ENCODE measurements at regions not wholly inside any gene's neighbourhood (a gene's known extent, or its start where the extent isn't known, plus 50 kb on each side); places are given as distances from the start of the nearest gene placed in this dataset.
"Not testable (repeated sequence)": the region's sequence is repeated elsewhere in the genome, so short reads cannot be mapped to it uniquely, and the experiment has no call there.

DNA sequence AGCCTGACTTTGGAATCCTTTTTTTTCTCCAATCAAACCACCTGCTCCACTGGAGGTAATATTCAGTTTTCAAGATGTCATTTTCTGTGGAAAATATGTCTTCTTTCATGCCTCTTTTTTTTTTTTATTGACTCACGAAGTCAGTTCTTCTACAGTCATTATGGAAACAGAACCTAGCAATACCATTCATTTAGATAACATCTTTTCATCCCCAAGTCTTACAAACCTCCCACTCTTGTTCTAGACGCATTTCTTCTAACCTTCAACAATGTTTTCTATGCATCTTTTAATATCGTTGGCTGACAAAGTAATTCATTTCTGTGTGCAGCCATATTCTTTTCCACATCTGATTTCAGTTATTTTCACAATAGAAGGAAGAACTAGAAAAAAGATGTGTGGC lies 474.3 kb upstream of the CCDC196 start:
- no peak for DNase-seq (ENCODE audit: low read depth, low spot score)

DNA sequence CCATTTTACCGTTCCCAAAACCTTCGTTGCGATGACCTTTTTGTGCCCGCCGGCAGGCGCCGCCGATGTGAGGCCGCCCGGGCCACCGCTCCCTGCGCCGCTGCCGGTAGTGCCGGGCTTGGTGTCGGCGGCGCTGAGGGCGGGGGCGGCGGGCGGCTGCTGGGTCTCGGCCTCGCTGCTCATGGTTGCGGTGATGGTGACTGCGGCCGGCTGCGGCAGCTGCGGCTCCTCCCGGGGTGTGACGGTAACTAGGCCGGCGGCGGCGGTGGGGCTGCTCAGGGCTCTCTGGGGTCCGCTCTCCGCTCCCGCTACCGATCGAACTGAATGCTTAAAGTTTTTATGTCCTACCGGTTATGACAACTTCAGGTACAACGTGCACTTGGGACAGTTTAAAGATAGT lies 472.6 kb upstream of the CCDC196 start:
- DNase-seq (ENCODE audit: low read depth, low spot score), result not testable (repeated sequence)

DNA sequence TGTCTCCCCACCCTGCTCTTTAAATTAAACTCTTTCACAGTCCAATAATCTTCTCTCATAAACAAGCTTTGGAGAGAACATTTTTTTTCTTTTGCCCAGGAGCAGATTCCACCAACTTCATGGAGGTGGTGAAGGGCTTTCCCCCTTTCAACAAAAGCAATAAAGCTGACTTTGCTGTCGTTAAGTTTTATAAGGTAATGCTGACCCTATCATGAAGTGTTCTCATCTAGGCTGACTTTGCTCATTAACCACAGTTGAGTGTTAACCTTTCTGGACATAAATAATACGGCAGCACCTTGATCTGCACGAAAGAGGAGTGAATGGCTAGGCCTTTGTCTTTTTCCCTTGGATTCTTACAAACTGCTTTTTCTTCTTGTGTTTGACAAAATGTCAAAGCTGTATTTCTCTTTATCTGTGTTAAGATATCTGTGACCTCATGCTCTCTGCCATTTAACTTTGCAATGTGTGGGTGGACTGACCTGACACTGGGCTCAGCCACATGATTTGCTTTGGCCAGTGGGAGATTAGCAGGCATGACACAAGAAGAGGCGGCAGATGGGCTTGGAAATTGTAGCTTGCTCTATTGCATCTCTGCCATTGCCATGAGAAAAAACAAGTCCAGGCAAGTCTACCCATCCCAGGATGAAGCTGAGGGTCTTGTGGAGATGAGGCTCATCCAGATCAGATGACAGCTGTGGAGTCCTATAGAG lies 470.9 kb upstream of the CCDC196 start:
- DNase-seq (ENCODE audit: low read depth, low spot score), result no peak

DNA sequence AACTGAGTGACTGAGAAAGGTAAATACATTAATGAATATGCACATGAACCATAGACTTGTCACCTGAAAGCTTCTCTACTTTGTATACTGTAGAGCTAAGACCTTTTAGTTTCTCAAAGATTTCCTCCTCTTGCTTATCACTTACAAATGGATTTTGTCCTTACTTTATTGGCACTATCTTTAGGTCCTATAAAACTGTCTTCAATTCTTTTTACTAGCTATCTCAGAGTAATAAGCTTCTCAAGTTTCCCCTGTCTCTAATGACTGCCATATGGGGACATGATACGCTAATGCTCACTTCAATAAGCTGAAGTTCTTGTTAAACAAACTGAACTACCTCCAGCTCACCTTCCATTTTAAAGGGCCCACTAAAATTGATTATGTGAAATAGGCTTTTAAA lies 468.2 kb upstream of the CCDC196 start:
- DNase-seq (ENCODE audit: low read depth, low spot score), result no peak

DNA sequence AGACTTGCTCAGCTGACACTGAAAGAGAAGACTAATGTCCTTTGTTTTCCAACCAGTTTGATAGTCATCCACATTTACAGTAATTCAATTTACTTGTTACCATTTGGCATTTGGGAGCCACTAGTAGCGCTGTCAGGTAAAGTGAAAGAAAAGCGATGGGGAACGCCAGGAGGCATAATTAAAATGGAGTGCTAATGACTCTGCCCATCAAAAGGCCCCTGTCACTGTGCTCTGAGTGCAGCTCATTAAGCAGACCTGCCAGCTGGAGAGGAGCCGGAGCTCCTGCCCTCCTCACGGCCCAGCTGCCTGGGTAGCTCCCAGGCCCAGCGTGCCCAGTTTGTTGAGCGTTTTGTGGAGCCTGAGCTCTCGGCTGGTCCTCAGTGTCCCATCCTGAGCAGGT lies 463.6 kb upstream of the CCDC196 start:
- DNase-seq (ENCODE audit: low read depth, low spot score), result no peak

DNA sequence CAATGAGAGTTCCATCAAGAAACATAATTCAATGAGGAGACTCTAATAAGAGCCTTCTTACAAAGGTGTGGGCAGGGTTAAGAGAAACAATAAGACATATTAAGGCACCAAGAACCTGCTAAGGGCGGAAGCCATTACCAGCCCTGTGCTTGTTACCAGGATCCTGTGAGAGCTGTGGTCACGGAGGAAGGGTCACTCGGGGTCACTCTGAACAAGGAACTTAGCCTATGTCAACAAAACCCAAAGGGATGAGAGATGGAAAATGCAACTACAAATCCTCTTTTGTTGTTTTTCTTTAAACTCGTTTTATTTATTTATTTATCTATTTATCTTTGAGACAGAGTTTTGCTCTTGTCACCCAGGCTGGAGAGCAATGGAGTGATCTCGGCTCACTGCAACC lies 460.4 kb upstream of the CCDC196 start:
- no peak for DNase-seq (ENCODE audit: low read depth, low spot score)

DNA sequence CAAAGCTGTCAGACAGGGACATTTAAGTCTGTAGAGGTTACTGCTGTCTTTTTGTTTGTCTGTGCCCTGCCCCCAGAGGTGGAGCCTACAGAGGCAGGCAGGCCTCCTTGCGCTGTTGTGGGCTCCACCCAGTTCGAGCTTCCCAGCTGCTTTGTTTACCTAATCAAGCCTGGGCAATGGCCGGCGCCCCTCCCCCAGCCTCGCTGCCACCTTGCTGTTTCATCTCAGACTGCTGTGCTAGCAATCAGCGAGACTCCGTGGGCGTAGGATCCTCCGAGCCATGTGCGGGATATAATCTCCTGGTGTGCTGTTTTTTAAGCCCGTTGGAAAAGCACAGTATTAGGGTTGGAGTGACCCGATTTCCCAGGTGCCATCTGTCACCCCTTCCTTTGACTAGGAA lies 454.2 kb upstream of the CCDC196 start:
- not testable (repeated sequence) for DNase-seq (ENCODE audit: low read depth, low spot score)

DNA sequence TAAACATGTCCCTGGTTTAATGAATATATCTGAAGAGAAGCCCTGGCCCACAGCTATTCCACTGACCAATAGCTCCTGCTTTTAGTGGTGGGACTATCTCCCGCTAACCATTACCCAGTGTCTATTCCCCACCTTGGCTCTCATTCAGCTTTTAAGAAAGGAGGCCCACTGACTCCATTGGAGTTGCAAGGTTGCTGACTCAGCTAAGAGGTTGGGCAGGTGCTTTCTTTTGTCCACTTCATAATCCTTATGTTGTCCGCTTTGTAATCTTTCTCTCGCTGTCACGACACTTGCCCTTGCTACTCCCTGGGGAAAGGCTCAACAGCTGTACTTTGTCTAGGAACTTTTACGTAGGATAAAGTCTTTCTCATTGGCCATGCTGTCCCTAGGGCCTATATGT lies 453.4 kb upstream of the CCDC196 start:
- DNase-seq (ENCODE audit: low read depth, low spot score), result no peak

DNA sequence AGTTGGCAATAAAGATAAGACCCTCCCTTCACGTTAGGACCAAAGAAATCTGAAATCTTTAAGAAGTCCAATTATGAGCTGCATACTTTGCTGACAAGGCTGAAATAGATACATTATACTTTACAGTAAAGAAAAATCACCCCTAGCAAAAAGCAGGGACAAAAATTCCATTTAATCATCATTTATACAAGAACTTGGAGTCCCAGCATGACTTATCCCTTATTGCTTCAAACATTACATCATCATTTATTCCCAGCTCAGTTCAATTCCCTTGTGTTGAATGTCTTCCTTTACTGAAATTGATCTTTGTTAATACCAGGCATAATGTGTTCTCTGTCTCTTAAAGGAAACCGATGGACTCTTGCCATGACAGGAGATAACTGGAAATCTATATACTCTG lies 449.6 kb upstream of the CCDC196 start:
- no peak for DNase-seq (ENCODE audit: low read depth, low spot score)

DNA sequence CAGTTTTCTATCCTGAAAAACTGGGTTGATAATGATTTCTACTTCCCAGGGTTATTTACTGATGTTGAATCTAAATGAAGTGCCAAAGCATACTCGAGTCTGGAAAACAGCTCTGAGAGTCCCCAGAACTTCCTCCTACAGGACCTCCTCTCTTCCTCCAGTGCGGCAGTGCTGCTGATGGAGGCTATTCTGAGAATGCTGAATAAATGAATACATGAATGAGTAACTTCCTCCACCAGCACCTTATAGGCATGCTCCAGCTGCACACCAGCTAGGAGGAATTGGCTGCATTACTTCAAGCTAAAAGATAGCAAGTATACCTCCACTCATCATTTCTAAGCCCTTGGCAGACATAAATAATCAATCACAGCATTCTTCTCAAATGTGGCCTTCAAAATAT lies 448.8 kb upstream of the CCDC196 start:
- DNase-seq (ENCODE audit: low read depth, low spot score), result no peak

DNA sequence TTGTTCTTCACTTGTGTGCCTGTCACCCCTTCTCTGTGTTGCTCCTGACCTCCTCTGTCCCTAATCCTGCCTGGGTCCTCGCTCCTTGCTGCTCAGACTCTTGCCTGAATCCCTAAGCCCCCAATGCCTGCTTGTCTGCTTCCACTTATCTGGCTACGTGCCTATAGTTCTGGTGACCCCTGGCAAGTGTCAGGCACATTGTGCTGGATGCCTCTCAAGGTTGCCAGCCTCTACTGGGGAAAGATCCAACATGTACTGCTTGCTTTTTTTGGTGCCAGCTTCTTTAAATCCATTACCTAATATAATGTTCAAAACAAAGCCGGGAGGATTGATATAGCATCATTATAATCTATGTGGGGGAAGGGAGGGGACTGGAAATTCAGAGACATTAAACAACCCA lies 448.0 kb upstream of the CCDC196 start:
- DNase-seq (ENCODE audit: low read depth, low spot score), result no peak

DNA sequence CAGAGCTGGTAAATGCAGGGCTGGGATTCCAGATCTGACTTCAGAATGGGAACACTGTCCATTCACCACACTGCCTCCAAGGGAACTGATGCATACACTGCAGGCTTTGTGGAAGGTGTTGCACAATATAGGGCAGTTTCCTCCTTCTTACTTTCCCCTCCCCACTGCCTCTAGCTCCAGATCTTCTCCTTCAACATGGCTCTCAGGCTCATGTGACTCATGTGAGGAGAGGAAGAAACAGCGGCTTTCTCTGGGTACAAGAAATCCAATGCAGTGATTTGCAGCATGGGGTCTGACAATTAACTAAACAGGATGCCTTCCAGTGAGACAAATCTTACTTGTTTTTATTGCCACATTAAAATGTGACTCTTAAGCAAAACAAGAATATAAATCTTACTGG lies 447.6 kb upstream of the CCDC196 start:
- no peak for DNase-seq (ENCODE audit: low read depth, low spot score)

DNA sequence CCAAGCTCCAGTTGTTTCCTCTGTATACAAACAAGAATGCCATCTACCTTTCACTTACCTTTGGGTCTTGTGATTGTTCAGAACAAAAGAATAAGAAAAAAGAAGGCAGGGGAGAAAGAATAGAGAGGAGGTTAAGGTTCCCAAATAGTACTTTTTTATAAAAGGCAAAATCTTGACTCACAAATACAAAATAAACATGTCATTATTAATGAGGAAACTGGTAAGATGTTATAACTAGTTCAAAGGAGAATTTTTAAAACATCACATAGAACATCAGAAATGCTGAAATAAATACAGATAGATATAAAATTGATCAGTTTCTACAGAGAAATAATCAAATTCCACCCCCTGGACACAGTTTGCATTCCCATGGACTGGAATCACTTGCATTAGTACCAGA lies 446.7 kb upstream of the CCDC196 start:
- no peak for DNase-seq (ENCODE audit: low read depth, low spot score)

DNA sequence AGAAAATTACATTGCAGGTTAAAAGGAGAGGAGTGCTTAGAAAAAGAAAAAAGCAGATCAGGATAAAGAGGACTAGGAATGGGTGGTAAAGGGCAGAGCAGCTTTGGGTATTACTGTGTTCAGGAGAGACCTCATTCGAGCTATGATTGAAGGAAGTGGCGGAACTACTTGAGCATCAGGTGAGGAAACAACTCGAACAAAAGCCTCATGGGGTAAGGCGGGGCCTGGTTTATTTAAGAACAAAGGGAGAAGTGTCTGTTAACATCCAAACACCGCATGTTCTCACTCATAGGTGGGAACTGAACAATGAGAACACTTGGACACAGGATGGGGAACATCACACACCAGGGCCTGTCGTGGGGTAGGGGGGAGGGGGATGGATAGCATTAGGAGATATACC lies 444.6 kb upstream of the CCDC196 start:
- DNase-seq (ENCODE audit: low read depth, low spot score), result no peak

DNA sequence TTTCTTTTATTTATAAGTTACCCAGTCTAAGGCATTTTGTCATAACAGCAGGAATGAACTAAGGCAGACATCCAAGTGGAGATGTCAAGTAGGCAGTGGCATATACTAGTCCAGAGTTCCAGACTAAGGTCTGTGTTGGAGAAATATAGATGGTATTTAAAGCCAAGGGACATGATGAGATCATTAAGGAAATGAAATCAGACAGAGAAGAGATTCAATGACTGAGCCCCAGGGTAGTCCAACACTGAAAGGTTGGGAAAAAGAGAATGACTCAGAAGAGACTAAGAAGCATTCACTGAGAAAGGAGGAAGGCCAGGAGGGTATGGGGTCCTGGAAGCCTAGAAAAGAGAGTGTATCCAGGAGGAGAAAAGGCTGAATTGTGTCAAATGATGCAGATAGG lies 442.2 kb upstream of the CCDC196 start:
- DNase-seq (ENCODE audit: low read depth, low spot score), result no peak

DNA sequence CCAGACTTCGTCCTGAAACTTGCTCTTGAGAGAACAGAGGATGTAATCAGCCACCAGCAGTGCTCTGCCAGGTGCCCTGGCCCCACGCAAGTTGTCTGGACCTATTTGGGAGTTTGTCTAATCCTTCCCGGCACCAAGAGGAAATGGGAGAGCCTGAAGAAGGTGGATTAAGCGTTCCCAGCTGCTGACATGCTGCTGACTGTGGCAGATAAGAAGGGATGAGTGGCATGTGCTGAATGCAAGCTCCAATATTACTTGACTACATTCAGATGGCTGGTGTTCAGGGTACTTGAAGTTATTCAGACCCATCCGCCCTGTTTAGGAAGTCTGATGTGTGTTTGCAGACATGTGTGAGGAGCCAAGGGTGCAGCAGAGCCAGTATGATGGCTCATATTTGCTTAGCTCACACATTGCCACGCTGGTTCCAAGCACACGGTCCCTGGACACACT lies 440.6 kb upstream of the CCDC196 start:
- DNase-seq (ENCODE audit: low read depth, low spot score), result no peak

DNA sequence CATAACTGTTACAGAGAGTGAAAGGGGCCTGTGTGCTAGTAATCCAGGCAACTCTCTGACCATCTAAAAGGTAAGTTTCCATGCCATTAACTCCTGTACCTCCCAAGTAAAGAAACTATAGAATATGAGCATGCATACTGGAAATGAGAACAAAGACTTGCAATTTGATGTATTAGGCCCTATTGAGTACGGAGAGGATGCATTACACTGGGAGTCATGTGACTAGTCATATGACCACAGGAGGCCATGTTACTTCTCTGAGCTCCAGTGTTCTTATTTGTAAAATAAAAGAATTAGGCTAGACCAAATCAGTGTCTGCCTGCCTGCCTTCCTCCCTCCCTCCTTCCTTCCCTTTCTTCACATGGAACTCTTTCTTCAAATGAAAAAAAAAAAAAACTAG lies 440.1 kb upstream of the CCDC196 start:
- DNase-seq (ENCODE audit: low read depth, low spot score), result no peak

DNA sequence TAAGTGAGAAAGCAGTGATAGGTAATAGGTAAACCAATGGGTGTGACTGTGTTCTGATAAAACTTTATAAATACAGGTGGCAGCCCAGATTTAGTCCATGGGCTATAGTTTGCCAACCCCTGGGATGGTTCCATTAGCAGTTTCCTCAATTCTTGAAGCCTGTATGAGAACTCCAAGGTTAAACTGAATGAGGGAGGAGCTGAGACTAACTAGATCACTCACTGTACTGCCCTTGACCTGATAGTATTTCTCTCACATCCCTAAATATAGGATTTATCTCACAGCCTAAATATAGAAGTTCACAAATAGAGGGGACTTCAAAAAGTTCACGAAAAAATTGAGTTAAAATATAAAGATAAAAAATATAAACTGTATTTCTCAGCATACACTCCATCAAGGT lies 439.6 kb upstream of the CCDC196 start:
- DNase-seq (ENCODE audit: low read depth, low spot score), result no peak

DNA sequence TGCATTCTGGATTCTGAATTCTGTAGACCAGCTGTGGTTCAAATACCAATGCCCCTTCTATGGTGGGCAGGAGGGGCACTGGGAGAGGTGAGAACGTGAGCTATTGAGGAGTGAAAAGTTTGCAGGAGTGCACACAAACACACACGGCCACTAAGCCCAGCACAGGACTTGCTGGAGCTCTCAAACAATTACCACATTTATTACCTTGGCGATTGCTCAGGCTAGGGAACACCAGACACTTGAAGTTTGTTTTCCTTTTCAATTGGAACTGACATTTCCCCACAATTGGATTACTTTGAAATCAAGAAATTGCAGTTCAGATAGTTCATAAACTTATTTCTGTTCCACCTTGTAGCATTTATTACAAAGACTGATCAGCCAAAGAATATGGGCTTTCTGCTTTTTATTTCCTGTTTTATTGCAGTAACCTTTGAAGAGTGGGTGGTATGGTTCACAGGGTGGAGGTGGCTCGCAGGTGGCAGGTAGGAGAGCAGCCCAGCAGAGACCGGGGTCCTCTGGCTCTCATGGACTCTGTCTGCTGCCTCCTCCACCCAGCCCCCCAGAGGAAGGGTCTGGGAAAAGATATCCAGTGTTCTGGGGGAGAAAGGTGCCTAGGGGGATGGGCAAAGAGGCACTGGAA lies 429.8 kb upstream of the CCDC196 start:
- DNase-seq (ENCODE audit: low read depth, low spot score), result no peak

DNA sequence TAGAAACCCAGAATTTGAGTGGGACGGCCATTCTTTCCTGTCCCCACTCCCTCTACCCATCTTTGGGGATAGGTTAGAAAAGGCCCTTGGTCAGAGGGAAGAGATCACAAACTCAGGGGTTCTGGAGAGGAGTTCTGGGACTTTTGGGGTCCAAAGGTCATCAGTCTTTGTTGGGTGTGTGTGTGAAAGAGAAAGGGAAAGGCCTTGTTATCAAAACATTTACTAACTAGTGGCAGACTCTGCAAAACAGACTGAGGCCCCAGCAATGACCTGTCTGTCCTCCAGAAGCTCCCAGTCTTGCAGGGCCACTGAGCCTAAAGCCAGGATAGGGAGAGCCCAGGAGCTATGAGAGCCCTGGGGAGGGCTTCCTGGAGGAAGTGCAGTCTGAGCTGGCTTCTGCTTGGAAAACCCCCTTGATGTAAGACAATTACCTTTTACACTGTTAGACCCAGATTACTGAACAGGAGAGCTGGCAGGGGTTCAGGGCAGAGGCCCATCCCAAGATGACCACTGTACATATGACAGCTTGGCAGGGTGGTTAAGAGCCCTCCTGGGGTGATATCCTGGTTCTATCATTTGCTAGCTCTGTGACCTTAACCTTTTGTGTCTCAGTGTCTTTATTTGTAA lies 429.1 kb upstream of the CCDC196 start:
- no peak for DNase-seq (ENCODE audit: low read depth, low spot score)

DNA sequence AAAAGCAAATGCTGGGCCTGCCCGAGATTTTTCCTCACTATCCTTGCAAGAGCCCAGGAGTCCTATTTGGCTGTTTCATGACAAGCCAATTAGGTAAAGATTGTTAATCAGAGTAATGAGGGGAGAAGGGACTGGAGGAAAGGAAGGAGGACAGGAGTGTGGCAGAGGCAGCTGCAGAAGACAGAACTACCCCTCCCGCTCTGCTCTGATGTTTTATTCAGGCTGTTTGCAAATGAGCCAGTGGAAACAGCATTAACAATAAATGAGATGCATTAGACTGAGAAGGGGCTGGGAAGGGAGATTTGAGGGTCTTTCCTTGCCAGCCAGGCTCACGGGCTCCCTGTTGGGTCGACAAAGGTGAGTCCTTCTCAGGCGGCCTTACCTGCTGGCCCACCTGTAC lies 421.0 kb upstream of the CCDC196 start:
- no peak for DNase-seq (ENCODE audit: low read depth, low spot score)

DNA sequence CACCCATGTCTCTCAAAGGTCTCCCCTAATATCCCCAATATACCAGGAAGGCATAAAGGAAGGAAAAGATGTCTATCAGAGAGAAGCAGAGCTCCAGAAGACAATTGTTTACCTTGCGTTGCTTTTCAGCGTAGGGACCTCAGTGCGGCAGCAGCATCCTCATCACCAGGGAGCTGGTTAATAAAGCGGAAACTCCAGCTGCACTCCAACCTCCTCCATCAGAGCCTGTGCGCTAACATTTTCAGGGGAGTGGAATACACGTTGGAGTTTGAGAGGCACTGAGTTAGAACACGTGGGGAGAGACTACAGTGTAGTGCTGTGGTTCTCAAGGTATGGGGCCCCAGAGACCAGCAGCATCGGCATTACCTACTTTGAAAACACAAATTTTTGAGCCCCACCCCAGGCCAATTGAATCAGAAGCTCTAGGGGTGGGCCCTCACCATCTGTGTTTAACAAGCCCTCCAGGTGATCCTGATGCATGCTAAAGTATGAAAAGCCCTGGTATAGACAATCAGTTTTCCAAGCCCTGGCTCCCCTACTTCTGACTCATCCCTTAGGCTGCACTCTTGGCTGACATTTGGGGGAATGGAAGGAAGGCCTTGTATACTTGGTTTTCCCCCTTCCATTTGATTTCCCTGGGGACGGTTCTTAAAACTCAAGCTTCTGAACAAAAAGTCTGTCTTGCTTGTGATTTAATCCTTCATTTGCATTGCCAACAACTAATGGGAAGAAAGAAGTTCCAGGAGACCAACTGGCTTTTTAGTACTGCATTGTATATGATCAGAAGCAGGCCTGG lies 419.0 kb upstream of the CCDC196 start:
- DNase-seq (ENCODE audit: low read depth, low spot score), result no peak

Data from activated naive CD8-positive, alpha-beta T cell treated with anti-CD3 and anti-CD28 coated beads, Interleukin-2, amount 50 U/mL, for 16 hours (primary cell).